Neural progenitor cell (in vitro differentiated cells): ENCODE measurements at regions not wholly inside any gene's neighbourhood (a gene's known extent, or its start where the extent isn't known, plus 50 kb on each side); places are given as distances from the start of the nearest gene placed in this dataset.

ENCODE experiments used
- CTCF ChIP-seq: fragments of 200-600 bp; sonication (generic); IDR thresholded peaks from 2 replicates; pipeline ENCODE4 v1.5.1; 2017; ENCODE audit warnings: antibody characterized with exemption, mild to moderate bottlenecking
- EZH2phosphoT487 ChIP-seq: fragments of 200-600 bp; sonication (generic); IDR thresholded peaks from 2 replicates; pipeline ENCODE4 v1.6.1; 2017; ENCODE audit warnings: antibody characterized with exemption

- TF ChIP-seq CTCF: no peak
- TF ChIP-seq EZH2phosphoT487: no peak
Observed at GRCh38 chr4:42817913-42818312, 74.6 kb upstream of the GRXCR1 start.
